Cardiac muscle cell (in vitro differentiated cells and primary cell): ENCODE measurements at regions not wholly inside any gene's neighbourhood (a gene's known extent, or its start where the extent isn't known, plus 50 kb on each side); places are given as distances from the start of the nearest gene placed in this dataset.

ENCODE experiments used
- DNase-seq, 2 donors: peaks; one replicate each; pipeline versions ENCODE4 v3.0.0 to v3.0.0-alpha.2; 2010 to 2017; ENCODE audit warnings: low read depth in 1 of 2, low spot score in 1 of 2
- H3K27ac ChIP-seq: fragments of 200-600 bp; sonication (generic); 2 replicates; pipeline ENCODE4 v1.5.1; 2016
- H3K27me3 ChIP-seq: fragments of 200-600 bp; sonication (generic); 2 replicates; pipeline ENCODE4 v1.6.0; 2016; ENCODE audit warnings: control low read depth
- H3K36me3 ChIP-seq: fragments of 200-600 bp; sonication (generic); 2 replicates; pipeline ENCODE4 v1.5.1; 2016; ENCODE audit warnings: control low read depth
- H3K4me1 ChIP-seq: fragments of 200-600 bp; sonication (generic); 2 replicates; pipeline ENCODE4 v1.8.1; 2017; ENCODE audit warnings: low read depth, mild to moderate bottlenecking, mixed run types
- H3K4me3 ChIP-seq: fragments of 200-600 bp; sonication (generic); 2 replicates; pipeline ENCODE4 v1.5.1; 2016; ENCODE audit warnings: mild to moderate bottlenecking
- H3K9me3 ChIP-seq: fragments of 200-600 bp; sonication (generic); 2 replicates; pipeline ENCODE4 v1.5.1; 2017; ENCODE audit warnings: low read depth, mild to moderate bottlenecking, control low read depth
- CTCF ChIP-seq: IDR thresholded peaks from 2 replicates; pipeline ENCODE4 v1.5.1; 2012; ENCODE audit warnings: low read depth, mild to moderate bottlenecking, low read length

- Histone ChIP-seq H3K27me3 (no peaks in the 10 kb centered on the region), H3K27ac (no peak overlapping the region), H3K36me3 (no peaks in the 10 kb centered on the region), H3K4me1 (peaks cover 21% of the 10 kb centered on the region), H3K4me3 (no peak overlapping the region), H3K9me3 (no peaks in the 10 kb centered on the region)
- TF ChIP-seq CTCF: no peak
- no peak for DNase-seq
These were observed 112.5 kb upstream of the IER5L start for GRCh38 chr9:129290606-129291005.

DNA sequence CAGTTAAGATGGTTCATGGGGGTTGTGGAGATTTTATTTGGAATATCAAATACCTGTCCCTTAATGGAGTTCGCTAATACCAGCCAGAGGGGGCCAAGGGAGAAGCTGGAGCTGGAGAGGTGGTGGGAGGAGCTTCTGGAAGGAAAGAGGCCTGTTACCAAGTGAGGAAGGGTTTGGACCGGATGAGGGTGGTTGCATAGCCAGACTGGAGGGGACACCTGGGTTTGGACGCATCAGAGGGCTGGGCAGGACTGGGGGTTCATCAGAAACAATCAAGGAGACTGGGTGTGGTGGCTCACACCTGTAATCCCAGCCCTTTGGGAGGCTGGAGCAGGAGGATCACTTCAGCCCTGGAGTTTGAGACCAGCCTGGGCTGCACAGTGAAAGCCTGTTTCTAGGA is 111.8 kb upstream of the IER5L start:
- no peaks in the 10 kb centered on the region for H3K36me3 ChIP-seq
- no peaks in the 10 kb centered on the region for H3K27me3 ChIP-seq
- DNase-seq: no peak
- H3K27ac ChIP-seq: no peak overlapping the region
- H3K4me3 ChIP-seq: no peak overlapping the region
- TF ChIP-seq CTCF: no peak
- H3K4me1 ChIP-seq: peaks cover 21% of the 10 kb centered on the region
- H3K9me3 ChIP-seq: no peaks in the 10 kb centered on the region

DNA sequence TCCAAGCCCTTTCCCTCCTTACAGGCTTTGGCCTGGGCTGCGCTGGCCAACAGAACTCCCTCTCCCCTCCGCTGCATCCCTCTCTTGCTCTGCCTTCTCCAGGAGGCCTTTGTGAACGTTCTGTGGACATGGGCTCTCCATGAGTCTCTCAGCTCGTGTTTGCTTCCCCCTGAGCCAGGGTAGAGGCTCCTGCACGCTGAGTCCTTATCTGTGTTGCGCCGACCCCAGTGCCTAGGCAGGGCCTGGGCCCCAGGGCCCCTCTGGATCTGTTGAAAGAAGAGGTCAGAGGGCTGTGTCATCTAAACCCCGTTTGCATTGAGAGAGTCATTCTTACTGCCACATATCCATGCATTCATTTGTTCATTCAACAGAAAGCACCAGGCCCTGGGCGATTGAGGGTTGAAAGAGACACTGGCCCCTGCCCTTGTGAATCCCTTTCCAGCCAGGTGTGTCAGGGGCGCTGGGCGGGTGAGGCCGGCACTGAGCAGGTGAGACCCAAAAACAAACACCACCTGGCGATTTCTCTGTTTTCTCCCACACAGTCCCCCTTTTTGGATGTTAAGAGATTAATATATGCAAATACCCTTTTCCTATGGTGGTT is 111.2 kb upstream of the IER5L start:
- Histone ChIP-seq H3K9me3 (no peaks in the 10 kb centered on the region), H3K27ac (no peak overlapping the region), H3K27me3 (no peaks in the 10 kb centered on the region), H3K36me3 (no peaks in the 10 kb centered on the region), H3K4me3 (no peak overlapping the region), H3K4me1 (peaks cover 21% of the 10 kb centered on the region)
- TF ChIP-seq CTCF: no peak
- no peak for DNase-seq

DNA sequence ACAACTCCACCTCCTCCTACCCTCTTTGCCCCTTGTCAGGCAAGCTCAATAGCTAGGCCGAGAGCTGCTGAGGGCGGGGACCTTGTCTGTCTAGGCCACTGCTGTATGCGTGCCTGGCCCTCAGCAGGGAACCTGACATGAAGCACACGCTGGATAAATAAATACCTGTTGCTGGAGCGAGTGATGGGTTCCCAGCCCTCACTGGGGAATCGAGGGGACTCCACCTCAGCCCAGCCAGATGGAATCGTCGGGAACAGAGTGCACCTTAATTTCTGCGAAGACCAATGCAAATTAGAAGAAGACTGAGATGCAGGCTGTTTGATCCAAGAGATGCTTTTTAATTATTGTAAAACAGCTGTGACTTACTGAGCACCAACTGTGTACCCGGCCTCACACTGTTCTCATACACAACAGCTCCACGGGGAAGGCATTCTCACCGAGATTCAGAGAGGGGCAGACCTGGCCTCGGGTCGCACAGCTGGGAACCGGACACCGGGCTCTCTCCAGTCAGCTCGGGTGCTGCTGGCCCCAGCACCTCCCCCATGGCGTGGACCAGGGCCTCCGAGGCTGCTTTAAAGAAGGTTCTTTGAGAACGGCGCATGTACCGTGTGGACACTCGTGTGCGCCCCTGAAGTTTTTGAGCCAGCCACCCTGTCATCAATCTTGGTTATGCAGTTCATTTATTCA is 109.7 kb upstream of the IER5L start:
- no peak overlapping the region for H3K27ac ChIP-seq
- TF ChIP-seq CTCF: no peak
- no peaks in the 10 kb centered on the region for H3K9me3 ChIP-seq
- no peaks in the 10 kb centered on the region for H3K27me3 ChIP-seq
- peak in 1 of 2 donors; percentile 42 for DNase-seq
- H3K4me1 ChIP-seq: peaks cover 25% of the 10 kb centered on the region
- H3K36me3 ChIP-seq: no peaks in the 10 kb centered on the region
- H3K4me3 ChIP-seq: no peak overlapping the region

- Histone ChIP-seq H3K4me3 (no peak overlapping the region), H3K36me3 (no peaks in the 10 kb centered on the region), H3K27ac (no peak overlapping the region), H3K4me1 (peaks cover 32% of the 10 kb centered on the region), H3K9me3 (no peaks in the 10 kb centered on the region), H3K27me3 (no peaks in the 10 kb centered on the region)
- no peak for DNase-seq
- TF ChIP-seq CTCF: no peak
These were observed 108.1 kb upstream of the IER5L start for GRCh38 chr9:129285979-129286772.
